Keratinocyte (primary cell): ENCODE measurements at regions not wholly inside any gene's neighbourhood (a gene's known extent, or its start where the extent isn't known, plus 50 kb on each side); places are given as distances from the start of the nearest gene placed in this dataset.

Source experiments
- EZH2 ChIP-seq: IDR thresholded peaks from one replicate; pipeline ENCODE4 v1.6.1; 2012; ENCODE audit warnings: inconsistent platforms, mild to moderate bottlenecking, low read length, moderate library complexity
- TF ChIP-seq, protein P1 (sequence below), 3 experiments: IDR thresholded peaks in 1 of 3; conservative IDR thresholded peaks in 1 of 3; optimal IDR thresholded peaks in 1 of 3; 2 replicates in 2 of 3; 3 replicates in 1 of 3; pipeline versions ENCODE3 to v1.5.1; 2011; ENCODE audit warnings: low read length in 3 of 3, mild to moderate bottlenecking in 3 of 3, moderate library complexity in 2 of 3, control low read depth in 1 of 3, inconsistent platforms in 1 of 3; ENCODE audit not compliant: insufficient read depth in 2 of 3; ENCODE audit errors: extremely low read depth in 1 of 3

GRCh38 chr2:240303896-240304745 is 131.3 kb upstream of the GPC1 start:
- TF ChIP-seq, protein P1, sequence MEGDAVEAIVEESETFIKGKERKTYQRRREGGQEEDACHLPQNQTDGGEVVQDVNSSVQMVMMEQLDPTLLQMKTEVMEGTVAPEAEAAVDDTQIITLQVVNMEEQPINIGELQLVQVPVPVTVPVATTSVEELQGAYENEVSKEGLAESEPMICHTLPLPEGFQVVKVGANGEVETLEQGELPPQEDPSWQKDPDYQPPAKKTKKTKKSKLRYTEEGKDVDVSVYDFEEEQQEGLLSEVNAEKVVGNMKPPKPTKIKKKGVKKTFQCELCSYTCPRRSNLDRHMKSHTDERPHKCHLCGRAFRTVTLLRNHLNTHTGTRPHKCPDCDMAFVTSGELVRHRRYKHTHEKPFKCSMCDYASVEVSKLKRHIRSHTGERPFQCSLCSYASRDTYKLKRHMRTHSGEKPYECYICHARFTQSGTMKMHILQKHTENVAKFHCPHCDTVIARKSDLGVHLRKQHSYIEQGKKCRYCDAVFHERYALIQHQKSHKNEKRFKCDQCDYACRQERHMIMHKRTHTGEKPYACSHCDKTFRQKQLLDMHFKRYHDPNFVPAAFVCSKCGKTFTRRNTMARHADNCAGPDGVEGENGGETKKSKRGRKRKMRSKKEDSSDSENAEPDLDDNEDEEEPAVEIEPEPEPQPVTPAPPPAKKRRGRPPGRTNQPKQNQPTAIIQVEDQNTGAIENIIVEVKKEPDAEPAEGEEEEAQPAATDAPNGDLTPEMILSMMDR (optimal IDR thresholded peaks at IDR 0.05 in 1 of 3, IDR thresholded peaks at IDR 0.05 in 1 of 3, conservative IDR thresholded peaks at IDR 0.05 in 1 of 3; ENCODE audit: extremely low read depth in 1 of 3, insufficient read depth in 2 of 3, low read length in 3 of 3) = no peak
- no peak for TF ChIP-seq EZH2
